Muscle of leg (tissue), 3 donors: ENCODE measurements at regions not wholly inside any gene's neighbourhood (a gene's known extent, or its start where the extent isn't known, plus 50 kb on each side); places are given as distances from the start of the nearest gene placed in this dataset.

Experiments
- DNase-seq: peaks from one replicate; pipeline ENCODE4 v3.0.0; 2013
- H3K27ac ChIP-seq: one replicate; pipeline ENCODE4 v1.5.1; 2013; ENCODE audit warnings: mild to moderate bottlenecking, low read length, control low read depth
- H3K27me3 ChIP-seq: one replicate; pipeline ENCODE4 v1.6.1; 2013; ENCODE audit warnings: low read length; ENCODE audit not compliant: control insufficient read depth, insufficient read depth
- H3K36me3 ChIP-seq: one replicate; pipeline ENCODE4 v1.6.1; 2013; ENCODE audit warnings: low read length; ENCODE audit not compliant: control insufficient read depth, insufficient read depth
- H3K4me1 ChIP-seq: one replicate; pipeline ENCODE4 v1.6.1; 2013; ENCODE audit warnings: low read length; ENCODE audit not compliant: control insufficient read depth, insufficient read depth
- H3K4me3 ChIP-seq: one replicate; pipeline ENCODE4 v1.5.1; 2013; ENCODE audit warnings: low read length, control low read depth
- H3K9me3 ChIP-seq: replicated peaks from 2 replicates; pipeline ENCODE4 v1.6.1; 2013; ENCODE audit warnings: low read depth, low read length; ENCODE audit not compliant: control insufficient read depth
- WGBS: methylation state at CpG from one replicate; pipeline ENCODE4 v1.1.5; 2013; ENCODE audit warnings: missing lambda C conversion rate; ENCODE audit not compliant: insufficient coverage; 5-methylcytosine and 5-hydroxymethylcytosine counted together

- no peak overlapping the region for H3K27ac ChIP-seq
- no peak for DNase-seq
- no peaks in the 10 kb centered on the region for H3K4me1 ChIP-seq
- 76% methylated on average over 7 of the region's 8 CpGs for WGBS
- H3K27me3 ChIP-seq, result no peaks in the 10 kb centered on the region
- no peak overlapping the region for H3K4me3 ChIP-seq
- no peaks in the 10 kb centered on the region for H3K36me3 ChIP-seq
- no peaks in the 10 kb centered on the region for H3K9me3 ChIP-seq
Measured at GRCh38 chr3:189109145-189109544, 62.6 kb upstream of the TPRG1 start.

- Histone ChIP-seq H3K4me3 (no peak overlapping the region), H3K27me3 (no peaks in the 10 kb centered on the region), H3K4me1 (no peaks in the 10 kb centered on the region), H3K36me3 (no peaks in the 10 kb centered on the region), H3K27ac (no peak overlapping the region), H3K9me3 (no peaks in the 10 kb centered on the region)
- DNase-seq, result no peak
- WGBS, result no CpG with 5 or more reads among the region's 1 CpG
Measured at GRCh38 chr3:189117087-189117486, 54.7 kb upstream of the TPRG1 start.

- Histone ChIP-seq H3K9me3 (no peaks in the 10 kb centered on the region), H3K4me1 (peaks cover 2% of the 10 kb centered on the region), H3K36me3 (no peaks in the 10 kb centered on the region), H3K27ac (no peak overlapping the region), H3K27me3 (no peaks in the 10 kb centered on the region), H3K4me3 (no peak overlapping the region)
- DNase-seq, result no peak
- 78% methylated on average over 1 of the region's 1 CpG for WGBS
Measured at GRCh38 chr3:189118896-189119295, 52.9 kb upstream of the TPRG1 start.

- peaks cover 2% of the 10 kb centered on the region for H3K4me1 ChIP-seq
- no peaks in the 10 kb centered on the region for H3K9me3 ChIP-seq
- no peak for DNase-seq
- H3K27ac ChIP-seq, result no peak overlapping the region
- H3K27me3 ChIP-seq, result no peaks in the 10 kb centered on the region
- WGBS, result no CpG with 5 or more reads among the region's 3 CpGs
- H3K36me3 ChIP-seq, result no peaks in the 10 kb centered on the region
- H3K4me3 ChIP-seq, result no peak overlapping the region
Measured at GRCh38 chr3:189119950-189120349, 51.8 kb upstream of the TPRG1 start.

GRCh38 chr3:189121092-189121491 is 50.7 kb upstream of the TPRG1 start:
- Histone ChIP-seq H3K27ac (no peak overlapping the region), H3K4me3 (no peak overlapping the region), H3K36me3 (no peaks in the 10 kb centered on the region), H3K4me1 (peaks cover 2% of the 10 kb centered on the region), H3K9me3 (no peaks in the 10 kb centered on the region), H3K27me3 (no peaks in the 10 kb centered on the region)
- DNase-seq, result no peak
- WGBS, result no CpG with 5 or more reads among the region's 2 CpGs
